ENCODE measurements at regions not wholly inside any gene's neighbourhood (a gene's known extent, or its start where the extent isn't known, plus 50 kb on each side); places are given as distances from the start of the nearest gene placed in this dataset.

- Mint-ChIP-seq H3K27ac (no peak overlapping the region), H3K4me1 (no peaks in the 10 kb centered on the region), H3K4me3 (no peak overlapping the region), H3K9me3 (no peaks in the 10 kb centered on the region), H3K36me3 (no peaks in the 10 kb centered on the region), H3K27me3 (ENCODE audit: low read depth in 3 of 3) (peaks cover 0 to 2% (median 0%) of the 10 kb centered on the region in 3 donors)
- Histone ChIP-seq H3K9me3 (replicated peaks in 1 of 2; ENCODE audit: control insufficient read depth in 1 of 2, insufficient read depth in 1 of 2, low read length in 2 of 2) (no peaks in the 10 kb centered on the region), H3K79me2 (ENCODE audit: insufficient read depth, low read length) (no peaks in the 10 kb centered on the region), H3K4me3 (replicated peaks in 1 of 3; ENCODE audit: low read depth in 2 of 3, low read length in 3 of 3) (no peak overlapping the region), H3K36me3 (replicated peaks in 1 of 2; ENCODE audit: control insufficient read depth in 1 of 2, insufficient read depth in 2 of 2, low read length in 2 of 2) (no peaks in the 10 kb centered on the region), H3K9ac (ENCODE audit: insufficient read depth, low read length, poor library complexity, severe bottlenecking) (no peak overlapping the region), H3K4me1 (ENCODE audit: control insufficient read depth in 1 of 2, insufficient read depth in 2 of 2, low read length in 2 of 2) (no peaks in the 10 kb centered on the region), H4K20me1 (ENCODE audit: insufficient read depth, low read length) (no peaks in the 10 kb centered on the region), H3K4me2 (replicated peaks; ENCODE audit: extremely low read depth, low read length, poor library complexity, severe bottlenecking) (no peak overlapping the region), H3K27me3 (ENCODE audit: control insufficient read depth in 2 of 2, insufficient read depth in 2 of 2, low read length in 2 of 2) (no peaks in the 10 kb centered on the region), H2AFZ (ENCODE audit: insufficient read depth, low read depth, low read length, poor library complexity, severe bottlenecking) (no peak overlapping the region), H3K27ac (ENCODE audit: low read depth in 1 of 2, low read length in 2 of 2) (no peak overlapping the region)
- intact Hi-C loops (cut with micrococcal nuclease) = no loop called here
- WGBS (ENCODE audit: insufficient coverage) = no CpG with 5 or more reads among the region's 2 CpGs
- no peak for DNase-seq
- TF ChIP-seq CTCF (IDR thresholded peaks at IDR 0.05) = no peak
Observed at GRCh38 chr4:111269439-111269838, 646.6 kb upstream of the PITX2 start.

- H4K20me1 ChIP-seq (ENCODE audit: insufficient read depth, low read length) = no peaks in the 10 kb centered on the region
- 100% methylated on average over 2 of the region's 3 CpGs for WGBS (ENCODE audit: insufficient coverage)
- H2AFZ ChIP-seq (ENCODE audit: insufficient read depth, low read depth, low read length, poor library complexity, severe bottlenecking) = no peak overlapping the region
- H3K4me3 ChIP-seq (replicated peaks in 1 of 3; ENCODE audit: low read depth in 2 of 3, low read length in 3 of 3) = no peak overlapping the region
- no peak for TF ChIP-seq CTCF (IDR thresholded peaks at IDR 0.05)
- no peaks in the 10 kb centered on the region for H3K27me3 ChIP-seq (ENCODE audit: control insufficient read depth in 2 of 2, insufficient read depth in 2 of 2, low read length in 2 of 2)
- no peaks in the 10 kb centered on the region for H3K4me1 Mint-ChIP-seq
- H3K27ac ChIP-seq (ENCODE audit: low read depth in 1 of 2, low read length in 2 of 2) = no peak overlapping the region
- no peak overlapping the region for H3K27ac Mint-ChIP-seq
- H3K36me3 ChIP-seq (replicated peaks in 1 of 2; ENCODE audit: control insufficient read depth in 1 of 2, insufficient read depth in 2 of 2, low read length in 2 of 2) = no peaks in the 10 kb centered on the region
- no peak overlapping the region for H3K9ac ChIP-seq (ENCODE audit: insufficient read depth, low read length, poor library complexity, severe bottlenecking)
- no peaks in the 10 kb centered on the region for H3K9me3 ChIP-seq (replicated peaks in 1 of 2; ENCODE audit: control insufficient read depth in 1 of 2, insufficient read depth in 1 of 2, low read length in 2 of 2)
- no peak overlapping the region for H3K4me3 Mint-ChIP-seq
- no peaks in the 10 kb centered on the region for H3K36me3 Mint-ChIP-seq
- no peaks in the 10 kb centered on the region for H3K9me3 Mint-ChIP-seq
- H3K27me3 Mint-ChIP-seq (ENCODE audit: low read depth in 3 of 3) = peaks cover 0 to 2% (median 0%) of the 10 kb centered on the region in 3 donors
- no peak overlapping the region for H3K4me2 ChIP-seq (replicated peaks; ENCODE audit: extremely low read depth, low read length, poor library complexity, severe bottlenecking)
- no peak for DNase-seq
- H3K4me1 ChIP-seq (ENCODE audit: control insufficient read depth in 1 of 2, insufficient read depth in 2 of 2, low read length in 2 of 2) = no peaks in the 10 kb centered on the region
- intact Hi-C loops (cut with micrococcal nuclease) = no loop called here
- no peaks in the 10 kb centered on the region for H3K79me2 ChIP-seq (ENCODE audit: insufficient read depth, low read length)
Observed at GRCh38 chr4:111274060-111274459, 651.2 kb upstream of the PITX2 start.

Data from CD14-positive monocyte (primary cell).